ACC112 (cell line): ENCODE measurements at regions not wholly inside any gene's neighbourhood (a gene's known extent, or its start where the extent isn't known, plus 50 kb on each side); places are given as distances from the start of the nearest gene placed in this dataset.
"Not testable (repeated sequence)": the region's sequence is repeated elsewhere in the genome, so short reads cannot be mapped to it uniquely, and the experiment has no call there.

Experiments used
- H2AFZ ChIP-seq: fragments of 200-600 bp; sonication (generic); one replicate; pipeline ENCODE4 v1.6.0; 2017; ENCODE audit warnings: antibody characterized with exemption, low read length; ENCODE audit not compliant: unreplicated experiment
- H3K27ac ChIP-seq: fragments of 200-600 bp; sonication (generic); 2 replicates; pipeline ENCODE4 v1.5.1; 2014; ENCODE audit warnings: low read depth, mild to moderate bottlenecking, antibody characterized with exemption, low read length, moderate library complexity
- H3K27me3 ChIP-seq: fragments of 200-600 bp; sonication (generic); 2 replicates; pipeline ENCODE4 v1.6.1; 2014; ENCODE audit warnings: mild to moderate bottlenecking, antibody characterized with exemption, low read length, moderate library complexity, mixed read lengths; ENCODE audit not compliant: insufficient read depth
- H3K36me3 ChIP-seq: fragments of 200-600 bp; sonication (generic); 2 replicates; pipeline ENCODE4 v1.6.1; 2016; ENCODE audit warnings: mild to moderate bottlenecking, antibody characterized with exemption, low read length, moderate library complexity, mixed read lengths; ENCODE audit not compliant: insufficient read depth
- H3K4me1 ChIP-seq: fragments of 200-600 bp; sonication (generic); one replicate; pipeline ENCODE4 v1.6.1; 2016; ENCODE audit warnings: low read length, mixed read lengths; ENCODE audit not compliant: insufficient read depth, unreplicated experiment, control insufficient read depth
- H3K4me3 ChIP-seq: fragments of 200-600 bp; sonication (generic); 2 replicates; pipeline ENCODE4 v1.5.1; 2014; ENCODE audit warnings: mild to moderate bottlenecking, low read depth, low read length
- H3K79me2 ChIP-seq: fragments of 200-600 bp; sonication (generic); one replicate; pipeline ENCODE4 v1.6.0; 2016; ENCODE audit warnings: low read length; ENCODE audit not compliant: control insufficient read depth, unreplicated experiment, insufficient read depth

DNA sequence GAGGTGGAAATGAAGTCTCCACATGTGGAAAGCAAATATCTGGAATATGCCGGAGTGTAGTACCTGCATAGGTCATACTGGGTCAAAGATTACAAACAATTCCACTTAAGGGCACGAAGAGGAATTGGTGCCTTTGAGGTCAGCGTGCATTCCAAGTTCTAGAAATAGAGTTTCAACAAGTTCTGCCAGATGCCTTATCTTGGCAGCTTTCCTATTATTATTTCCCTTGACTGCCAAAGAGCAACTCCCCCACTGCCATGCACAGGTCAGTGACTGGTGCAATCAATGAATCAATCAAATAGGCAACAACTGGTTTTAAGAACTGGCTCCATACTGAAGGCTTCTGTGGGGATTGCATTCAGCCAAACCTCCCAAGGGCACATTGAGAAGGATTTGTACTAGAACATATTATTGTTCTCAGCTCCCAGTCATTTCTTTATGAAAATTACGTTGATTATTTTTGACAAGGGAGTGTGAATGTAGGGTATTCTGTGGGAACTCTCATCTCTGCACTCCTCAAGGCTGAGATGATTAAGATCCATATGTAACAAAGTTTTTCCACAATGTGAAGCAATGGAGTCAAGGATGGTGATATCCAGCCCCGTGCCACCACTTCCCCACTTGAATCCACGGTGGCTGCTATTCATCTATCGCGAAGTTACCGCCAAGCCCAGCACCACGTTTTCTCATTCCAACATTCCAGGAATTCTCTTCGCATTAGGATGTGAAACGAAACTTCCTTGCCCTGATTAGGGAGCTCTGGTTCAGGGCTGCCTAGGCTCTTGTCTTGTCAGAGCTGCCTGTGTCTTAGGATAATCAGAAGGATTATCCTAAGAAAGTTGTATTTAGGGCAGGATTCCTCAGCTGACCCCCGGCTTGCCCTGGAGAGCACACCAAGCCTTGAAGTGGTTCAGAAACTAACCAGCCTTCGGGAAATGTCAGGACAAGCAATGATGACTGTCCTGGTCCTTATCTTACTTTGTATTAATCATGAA lies 115.1 kb upstream of the PCED1B start:
- H2AFZ ChIP-seq, result peak overlapping the region; percentile 54

GRCh38 chr12:46965137-46965536 lies 114.3 kb upstream of the PCED1B start:
- Histone ChIP-seq H2AFZ (no peak overlapping the region), H3K27me3 (no peaks in the 10 kb centered on the region), H3K4me3 (peak overlapping the region; percentile 56), H3K27ac (peak overlapping the region; percentile 61), H3K4me1 (peaks cover 32% of the 10 kb centered on the region), H3K36me3 (no peaks in the 10 kb centered on the region), H3K79me2 (no peaks in the 10 kb centered on the region)

More for the DNA sequence above, 115.1 kb upstream of the PCED1B start:
- Histone ChIP-seq H3K4me1 (peaks cover 41% of the 10 kb centered on the region), H3K36me3 (no peaks in the 10 kb centered on the region), H3K79me2 (no peaks in the 10 kb centered on the region), H3K27ac (peak overlapping the region; percentile 61), H3K4me3 (peak overlapping the region; percentile 56), H3K27me3 (no peaks in the 10 kb centered on the region)

DNA sequence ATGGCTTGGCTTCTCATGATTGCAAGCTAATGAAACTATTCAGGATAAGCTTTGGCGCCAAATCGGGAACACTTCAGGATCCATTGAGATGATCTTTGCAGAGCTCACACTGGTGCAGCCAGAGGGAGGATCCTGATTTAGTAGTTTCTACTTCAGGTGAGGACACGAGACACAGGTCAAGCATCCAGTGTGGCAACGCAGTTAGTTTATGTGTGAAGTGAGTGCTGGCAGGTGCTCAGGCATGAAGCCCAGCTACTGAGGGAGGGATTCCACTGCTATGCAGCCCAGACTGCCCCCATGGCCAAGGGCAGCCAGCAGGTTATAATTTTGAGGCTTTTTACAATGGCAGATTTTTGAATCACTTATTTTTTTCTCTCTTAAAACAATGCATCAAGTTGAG lies 113.5 kb upstream of the PCED1B start:
- H2AFZ ChIP-seq, result no peak overlapping the region
- H3K79me2 ChIP-seq, result no peaks in the 10 kb centered on the region
- H3K4me3 ChIP-seq, result no peak overlapping the region
- H3K4me1 ChIP-seq, result peaks cover 28% of the 10 kb centered on the region
- no peaks in the 10 kb centered on the region for H3K27me3 ChIP-seq
- H3K36me3 ChIP-seq, result no peaks in the 10 kb centered on the region
- H3K27ac ChIP-seq, result no peak overlapping the region

- Histone ChIP-seq H3K36me3 (no peaks in the 10 kb centered on the region), H2AFZ (no peak overlapping the region)
Observed at GRCh38 chr12:46970636-46971035, 108.8 kb upstream of the PCED1B start.

DNA sequence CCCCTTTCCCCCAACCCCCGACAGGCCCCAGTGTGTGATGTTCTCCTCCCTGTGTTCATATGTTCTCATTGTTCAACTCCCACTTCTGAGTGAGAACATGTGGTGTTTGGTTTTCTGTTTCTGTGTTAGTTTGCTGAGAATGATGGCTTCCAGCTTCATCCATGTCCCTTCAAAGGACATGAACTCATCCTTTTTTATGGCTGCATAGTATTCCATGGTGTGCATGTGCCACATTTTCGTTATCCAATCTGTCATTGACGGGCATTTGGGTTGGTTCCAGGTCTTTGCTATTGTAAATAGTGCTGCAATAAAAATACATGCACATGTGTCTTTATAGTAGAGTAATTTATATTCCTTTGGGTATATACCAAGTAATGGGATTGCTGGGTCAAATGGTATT lies 105.5 kb upstream of the PCED1B start:
- not testable (repeated sequence) for H3K4me1 ChIP-seq, H3K27me3 ChIP-seq, H3K79me2 ChIP-seq, H3K27ac ChIP-seq, H3K36me3 ChIP-seq, H2AFZ ChIP-seq, H3K4me3 ChIP-seq

More at GRCh38 chr12:46970636-46971035, 108.8 kb upstream of the PCED1B start:
- no peaks in the 10 kb centered on the region for H3K27me3 ChIP-seq
- no peaks in the 10 kb centered on the region for H3K79me2 ChIP-seq
- no peak overlapping the region for H3K4me3 ChIP-seq
- H3K27ac ChIP-seq, result no peak overlapping the region
- H3K4me1 ChIP-seq, result peaks cover 3% of the 10 kb centered on the region

DNA sequence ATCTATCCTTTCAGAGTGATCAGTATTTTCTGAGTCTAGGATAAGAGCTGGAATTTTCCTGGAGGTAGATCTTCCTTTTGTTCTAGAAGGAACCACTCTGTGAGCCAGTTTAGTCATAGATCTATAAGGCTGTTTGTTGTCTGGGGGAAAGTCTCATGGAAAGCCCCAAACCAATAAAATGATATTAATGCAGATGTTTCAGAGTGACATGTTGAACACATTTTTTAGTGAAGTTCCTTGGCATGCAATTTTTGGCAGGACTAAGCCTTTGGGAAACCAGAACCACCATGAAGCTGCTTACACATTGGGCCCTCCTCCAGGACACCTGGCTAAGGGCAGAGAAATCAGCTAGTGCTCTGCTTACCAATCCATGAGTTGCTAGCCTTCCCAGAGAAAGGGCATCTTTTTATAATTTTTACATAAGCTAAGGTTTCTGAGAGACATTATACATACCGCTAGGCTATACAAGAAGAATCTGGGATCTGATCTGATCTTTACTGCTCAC lies 101.5 kb upstream of the PCED1B start:
- H3K4me3 ChIP-seq, result no peak overlapping the region
- no peak overlapping the region for H2AFZ ChIP-seq
- no peaks in the 10 kb centered on the region for H3K27me3 ChIP-seq
- no peaks in the 10 kb centered on the region for H3K79me2 ChIP-seq
- no peaks in the 10 kb centered on the region for H3K36me3 ChIP-seq
- H3K27ac ChIP-seq, result no peak overlapping the region
- no peaks in the 10 kb centered on the region for H3K4me1 ChIP-seq

- Histone ChIP-seq H3K79me2 (no peaks in the 10 kb centered on the region), H3K4me1 (no peaks in the 10 kb centered on the region), H3K36me3 (no peaks in the 10 kb centered on the region), H2AFZ (no peak overlapping the region), H3K27me3 (no peaks in the 10 kb centered on the region), H3K4me3 (no peak overlapping the region), H3K27ac (no peak overlapping the region)
Observed at GRCh38 chr12:46981622-46982021, 97.8 kb upstream of the PCED1B start.

DNA sequence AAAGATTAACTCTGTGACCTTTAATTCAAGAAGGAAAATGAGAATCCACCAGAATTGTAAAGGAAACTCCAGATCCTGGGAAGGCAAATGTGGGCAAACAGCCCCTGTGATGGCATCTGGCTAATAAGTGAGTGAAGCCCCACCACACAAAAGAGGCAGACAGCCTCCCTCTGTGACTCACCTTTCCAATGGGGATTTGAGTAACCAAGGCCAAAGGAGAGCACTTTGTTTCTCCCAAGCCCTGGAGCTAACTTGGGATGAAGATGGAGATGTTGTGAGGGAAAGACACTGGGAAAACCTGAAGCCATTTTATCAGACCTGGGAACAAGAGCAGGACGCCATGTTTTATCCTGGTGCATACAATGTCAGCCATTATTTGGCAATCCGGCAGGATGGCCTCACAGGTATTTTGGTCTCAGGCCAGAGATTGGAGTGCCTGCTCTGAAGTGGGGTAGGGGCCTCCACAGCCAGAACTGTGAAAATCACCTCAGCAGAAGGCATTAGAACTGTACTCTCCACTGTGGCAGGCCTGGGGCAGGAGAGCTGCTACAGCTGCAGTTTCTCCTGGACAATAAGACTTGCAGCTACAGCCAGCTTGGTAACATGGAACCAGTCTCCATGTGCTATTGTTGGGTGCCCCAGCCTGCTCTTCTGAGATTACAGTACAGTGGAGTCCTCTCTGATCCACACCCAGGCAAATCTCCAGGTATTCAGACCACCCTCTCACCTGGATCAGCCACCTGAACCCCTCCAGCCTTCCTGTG lies 96.6 kb upstream of the PCED1B start:
- H3K36me3 ChIP-seq, result no peaks in the 10 kb centered on the region
- no peak overlapping the region for H3K4me3 ChIP-seq
- H3K4me1 ChIP-seq, result no peaks in the 10 kb centered on the region
- no peak overlapping the region for H2AFZ ChIP-seq
- H3K79me2 ChIP-seq, result no peaks in the 10 kb centered on the region
- no peak overlapping the region for H3K27ac ChIP-seq
- no peaks in the 10 kb centered on the region for H3K27me3 ChIP-seq

- H3K27ac ChIP-seq, result no peak overlapping the region
- no peaks in the 10 kb centered on the region for H3K79me2 ChIP-seq
- no peaks in the 10 kb centered on the region for H3K4me1 ChIP-seq
- H3K4me3 ChIP-seq, result no peak overlapping the region
- no peaks in the 10 kb centered on the region for H3K27me3 ChIP-seq
- H3K36me3 ChIP-seq, result no peaks in the 10 kb centered on the region
- H2AFZ ChIP-seq, result no peak overlapping the region
Observed at GRCh38 chr12:46983393-46983793, 96.0 kb upstream of the PCED1B start.

DNA sequence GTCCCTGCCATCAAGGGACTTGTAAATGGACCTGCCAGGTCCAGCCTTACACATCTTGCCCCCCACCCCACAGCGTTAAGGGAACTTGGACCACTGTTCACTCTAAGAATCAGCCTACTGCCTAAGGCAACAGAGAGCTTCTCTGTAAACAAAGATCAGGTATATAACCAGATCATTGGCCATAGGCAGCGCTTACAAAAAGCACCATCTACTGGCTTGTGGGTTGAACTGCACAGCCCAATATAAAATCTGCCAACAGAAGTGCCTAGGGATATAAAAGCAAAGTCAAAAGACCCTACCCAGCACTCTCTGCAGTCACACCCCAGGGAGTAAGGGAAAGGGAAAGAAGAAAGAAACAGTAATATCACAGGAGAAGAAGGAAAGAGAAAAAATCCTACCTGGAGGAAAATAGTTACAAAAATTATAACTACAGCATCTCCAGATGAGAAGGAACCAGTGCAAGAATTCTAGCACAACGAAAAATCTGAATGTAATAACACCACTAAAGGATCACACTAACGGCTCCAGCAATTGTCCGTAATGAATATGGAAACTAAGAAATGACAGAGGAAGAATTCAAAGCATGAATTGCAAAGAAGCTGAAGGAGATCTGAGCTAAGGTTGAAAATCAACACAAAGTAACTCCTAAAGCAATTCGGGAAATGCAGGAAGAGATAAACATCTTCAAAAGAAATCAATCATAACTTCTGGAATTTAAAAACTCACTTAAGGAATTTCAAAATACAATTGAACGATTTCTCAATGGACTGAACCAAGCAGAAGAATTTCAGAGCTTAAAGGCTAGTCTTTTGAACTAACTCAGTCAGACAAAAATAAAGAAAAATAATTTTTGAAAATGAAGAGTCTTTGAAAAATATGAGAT lies 95.2 kb upstream of the PCED1B start:
- Histone ChIP-seq H3K36me3 (no peaks in the 10 kb centered on the region), H3K4me1 (no peaks in the 10 kb centered on the region), H3K79me2 (no peaks in the 10 kb centered on the region), H3K4me3 (0 out of 2 replicates have a peak overlapping the region, but pooled peaks have one; percentile 13), H2AFZ (no peak overlapping the region), H3K27ac (no peak overlapping the region), H3K27me3 (no peaks in the 10 kb centered on the region)
